GM23338 (cell line): ENCODE measurements at regions not wholly inside any gene's neighbourhood (a gene's known extent, or its start where the extent isn't known, plus 50 kb on each side); places are given as distances from the start of the nearest gene placed in this dataset.

Experiments
- ATAC-seq: fragments of 200-7000 bp; cut with Tn5 transposase; 3 replicates; pipeline ENCODE4 v1.9.1; 2020
- DNase-seq: peaks from one replicate; pipeline ENCODE4 v3.0.0-alpha.2; 2015; ENCODE audit warnings: low spot score
- H2AFZ ChIP-seq: fragments of 200-600 bp; sonication (generic); 2 replicates; pipeline ENCODE4 v1.8.0; 2016; ENCODE audit warnings: antibody characterized with exemption, mild to moderate bottlenecking, moderate library complexity
- H3F3A ChIP-seq: fragments of 200-600 bp; sonication (generic); replicated peaks from 2 replicates; pipeline ENCODE4 v1.8.0; 2017; ENCODE audit warnings: antibody characterized with exemption, mixed run types, low read depth
- H3K27ac ChIP-seq: fragments of 200-600 bp; sonication (generic); 2 replicates; pipeline ENCODE4 v1.6.1; 2016; ENCODE audit warnings: low read depth
- H3K27me3 ChIP-seq: fragments of 200-600 bp; sonication (generic); 2 replicates; pipeline ENCODE4 v1.8.0; 2016; ENCODE audit warnings: mild to moderate bottlenecking, mixed run types, moderate library complexity; ENCODE audit not compliant: insufficient read depth
- H3K36me3 ChIP-seq: fragments of 200-600 bp; sonication (generic); 2 replicates; pipeline ENCODE4 v1.8.0; 2016; ENCODE audit warnings: mild to moderate bottlenecking; ENCODE audit not compliant: insufficient read depth
- H3K4me1 ChIP-seq: fragments of 200-600 bp; sonication (generic); 2 replicates; pipeline ENCODE4 v1.8.0; 2016; ENCODE audit warnings: mild to moderate bottlenecking, moderate library complexity; ENCODE audit not compliant: insufficient read depth
- H3K4me2 ChIP-seq: fragments of 200-600 bp; sonication (generic); 2 replicates; pipeline ENCODE4 v1.7.1; 2017; ENCODE audit warnings: mixed run types
- H3K4me3 ChIP-seq: fragments of 200-600 bp; sonication (generic); 2 replicates; pipeline ENCODE4 v1.6.1; 2016; ENCODE audit warnings: mixed run types
- H3K79me2 ChIP-seq: fragments of 200-600 bp; sonication (generic); replicated peaks from 2 replicates; pipeline ENCODE4 v1.8.0; 2017; ENCODE audit warnings: mild to moderate bottlenecking; ENCODE audit not compliant: insufficient read depth
- H3K9me2 ChIP-seq: fragments of 200-600 bp; sonication (generic); 2 replicates; pipeline ENCODE4 v1.8.0; 2017; ENCODE audit not compliant: insufficient read depth
- H4K20me1 ChIP-seq: fragments of 200-600 bp; sonication (generic); replicated peaks from 2 replicates; pipeline ENCODE4 v1.8.0; 2017; ENCODE audit warnings: mild to moderate bottlenecking; ENCODE audit not compliant: insufficient read depth
- H3K27ac Mint-ChIP-seq: 2 replicates; pipeline ENCODE4 v1.8.0; 2020; ENCODE audit warnings: inconsistent platforms, mild to moderate bottlenecking, moderate library complexity, mixed read lengths
- H3K27me3 Mint-ChIP-seq: 3 replicates; pipeline ENCODE4 v1.8.0; 2022; ENCODE audit warnings: low read depth, mild to moderate bottlenecking, moderate library complexity, mixed read lengths, inconsistent platforms; ENCODE audit not compliant: insufficient read depth, poor library complexity
- H3K36me3 Mint-ChIP-seq: 3 replicates; pipeline ENCODE4 v1.8.0; 2021; ENCODE audit warnings: low read depth, mild to moderate bottlenecking, inconsistent platforms, moderate library complexity, mixed read lengths
- H3K4me1 Mint-ChIP-seq: 3 replicates; pipeline ENCODE4 v1.8.0; 2020; ENCODE audit warnings: mild to moderate bottlenecking, inconsistent platforms, mixed read lengths
- H3K4me3 Mint-ChIP-seq: 3 replicates; pipeline ENCODE4 v1.8.0; 2021; ENCODE audit warnings: moderate library complexity, mild to moderate bottlenecking, inconsistent platforms, mixed read lengths
- H3K9me3 Mint-ChIP-seq: 3 replicates; pipeline ENCODE4 v1.8.0; 2020; ENCODE audit warnings: moderate library complexity, mild to moderate bottlenecking, inconsistent platforms, mixed read lengths
- EZH2 ChIP-seq: fragments of 200-600 bp; sonication (generic); IDR thresholded peaks from one replicate; pipeline ENCODE4 v1.8.0; 2017; ENCODE audit warnings: antibody characterized with exemption, mild to moderate bottlenecking, low read depth; ENCODE audit not compliant: unreplicated experiment
- JUNB ChIP-seq: IDR thresholded peaks from one replicate; pipeline ENCODE4 v1.6.1; 2016; ENCODE audit warnings: antibody characterized with exemption; ENCODE audit not compliant: unreplicated experiment
- NANOG ChIP-seq: IDR thresholded peaks from 2 replicates; pipeline ENCODE4 v1.6.1; 2016; ENCODE audit warnings: antibody characterized with exemption, borderline replicate concordance
- TF ChIP-seq, protein P1 (sequence below): fragments of 250-450 bp; sonication (Bioruptor Pico); IDR thresholded peaks from 2 replicates; pipeline ENCODE4 v1.5.0; 2020; ENCODE audit warnings: mild to moderate bottlenecking, moderate library complexity
- TF ChIP-seq, protein P2 (sequence below): IDR thresholded peaks from 2 replicates; pipeline ENCODE4 v1.6.1; 2016; ENCODE audit warnings: antibody characterized with exemption

DNA sequence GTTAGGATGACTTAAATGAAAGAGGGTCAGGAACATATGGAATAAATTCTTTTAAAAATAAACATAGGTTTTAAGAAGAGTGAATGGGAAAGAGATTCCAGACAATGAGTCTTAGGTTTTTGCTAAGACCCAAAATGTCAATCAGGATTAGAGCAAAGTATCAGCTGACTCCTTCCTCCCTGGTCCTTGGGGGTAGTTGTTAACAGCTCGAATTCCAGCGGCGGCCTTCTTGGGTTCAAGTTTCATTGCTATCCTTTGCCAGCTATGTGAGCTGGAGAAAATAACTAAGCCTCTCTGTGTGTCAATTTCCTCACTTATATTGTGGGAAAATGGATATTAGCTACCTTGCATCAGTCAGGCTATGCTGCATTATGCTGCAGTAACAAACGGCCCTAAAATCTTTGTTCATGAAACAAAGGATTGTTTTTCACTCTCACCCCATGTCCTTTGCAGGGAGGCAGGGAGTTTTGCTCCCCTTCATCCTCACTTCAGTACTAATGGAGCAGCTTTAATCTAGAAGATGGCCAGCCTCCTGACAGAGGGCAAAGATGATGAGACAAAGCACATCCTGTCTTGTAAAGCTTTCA, 83.8 kb upstream of the RFLNA start:
- no peak for DNase-seq
- Histone ChIP-seq H3K27me3 (no peaks in the 10 kb centered on the region), H4K20me1 (no peaks in the 10 kb centered on the region), H3K4me1 (peaks cover 4% of the 10 kb centered on the region; the same call in 1 of the 2 replicates), H3K4me2 (no peak overlapping the region), H3K79me2 (no peaks in the 10 kb centered on the region), H2AFZ (no peak overlapping the region), H3K9me2 (no peaks in the 10 kb centered on the region; the same call in 1 of the 2 replicates), H3K27ac (no peak overlapping the region), H3K4me3 (no peak overlapping the region), H3K36me3 (peaks cover 9% of the 10 kb centered on the region; the same call in 1 of the 2 replicates), H3F3A (no peaks in the 10 kb centered on the region)
- Mint-ChIP-seq H3K4me3 (no peak overlapping the region), H3K27me3 (peaks cover 2% of the 10 kb centered on the region), H3K36me3 (peaks cover 17% of the 10 kb centered on the region; the same call in 2 of the 3 replicates), H3K9me3 (peaks cover 43% of the 10 kb centered on the region), H3K4me1 (peaks cover 4% of the 10 kb centered on the region; the same call in 2 of the 3 replicates), H3K27ac (no peak overlapping the region)
- TF ChIP-seq, protein P1, sequence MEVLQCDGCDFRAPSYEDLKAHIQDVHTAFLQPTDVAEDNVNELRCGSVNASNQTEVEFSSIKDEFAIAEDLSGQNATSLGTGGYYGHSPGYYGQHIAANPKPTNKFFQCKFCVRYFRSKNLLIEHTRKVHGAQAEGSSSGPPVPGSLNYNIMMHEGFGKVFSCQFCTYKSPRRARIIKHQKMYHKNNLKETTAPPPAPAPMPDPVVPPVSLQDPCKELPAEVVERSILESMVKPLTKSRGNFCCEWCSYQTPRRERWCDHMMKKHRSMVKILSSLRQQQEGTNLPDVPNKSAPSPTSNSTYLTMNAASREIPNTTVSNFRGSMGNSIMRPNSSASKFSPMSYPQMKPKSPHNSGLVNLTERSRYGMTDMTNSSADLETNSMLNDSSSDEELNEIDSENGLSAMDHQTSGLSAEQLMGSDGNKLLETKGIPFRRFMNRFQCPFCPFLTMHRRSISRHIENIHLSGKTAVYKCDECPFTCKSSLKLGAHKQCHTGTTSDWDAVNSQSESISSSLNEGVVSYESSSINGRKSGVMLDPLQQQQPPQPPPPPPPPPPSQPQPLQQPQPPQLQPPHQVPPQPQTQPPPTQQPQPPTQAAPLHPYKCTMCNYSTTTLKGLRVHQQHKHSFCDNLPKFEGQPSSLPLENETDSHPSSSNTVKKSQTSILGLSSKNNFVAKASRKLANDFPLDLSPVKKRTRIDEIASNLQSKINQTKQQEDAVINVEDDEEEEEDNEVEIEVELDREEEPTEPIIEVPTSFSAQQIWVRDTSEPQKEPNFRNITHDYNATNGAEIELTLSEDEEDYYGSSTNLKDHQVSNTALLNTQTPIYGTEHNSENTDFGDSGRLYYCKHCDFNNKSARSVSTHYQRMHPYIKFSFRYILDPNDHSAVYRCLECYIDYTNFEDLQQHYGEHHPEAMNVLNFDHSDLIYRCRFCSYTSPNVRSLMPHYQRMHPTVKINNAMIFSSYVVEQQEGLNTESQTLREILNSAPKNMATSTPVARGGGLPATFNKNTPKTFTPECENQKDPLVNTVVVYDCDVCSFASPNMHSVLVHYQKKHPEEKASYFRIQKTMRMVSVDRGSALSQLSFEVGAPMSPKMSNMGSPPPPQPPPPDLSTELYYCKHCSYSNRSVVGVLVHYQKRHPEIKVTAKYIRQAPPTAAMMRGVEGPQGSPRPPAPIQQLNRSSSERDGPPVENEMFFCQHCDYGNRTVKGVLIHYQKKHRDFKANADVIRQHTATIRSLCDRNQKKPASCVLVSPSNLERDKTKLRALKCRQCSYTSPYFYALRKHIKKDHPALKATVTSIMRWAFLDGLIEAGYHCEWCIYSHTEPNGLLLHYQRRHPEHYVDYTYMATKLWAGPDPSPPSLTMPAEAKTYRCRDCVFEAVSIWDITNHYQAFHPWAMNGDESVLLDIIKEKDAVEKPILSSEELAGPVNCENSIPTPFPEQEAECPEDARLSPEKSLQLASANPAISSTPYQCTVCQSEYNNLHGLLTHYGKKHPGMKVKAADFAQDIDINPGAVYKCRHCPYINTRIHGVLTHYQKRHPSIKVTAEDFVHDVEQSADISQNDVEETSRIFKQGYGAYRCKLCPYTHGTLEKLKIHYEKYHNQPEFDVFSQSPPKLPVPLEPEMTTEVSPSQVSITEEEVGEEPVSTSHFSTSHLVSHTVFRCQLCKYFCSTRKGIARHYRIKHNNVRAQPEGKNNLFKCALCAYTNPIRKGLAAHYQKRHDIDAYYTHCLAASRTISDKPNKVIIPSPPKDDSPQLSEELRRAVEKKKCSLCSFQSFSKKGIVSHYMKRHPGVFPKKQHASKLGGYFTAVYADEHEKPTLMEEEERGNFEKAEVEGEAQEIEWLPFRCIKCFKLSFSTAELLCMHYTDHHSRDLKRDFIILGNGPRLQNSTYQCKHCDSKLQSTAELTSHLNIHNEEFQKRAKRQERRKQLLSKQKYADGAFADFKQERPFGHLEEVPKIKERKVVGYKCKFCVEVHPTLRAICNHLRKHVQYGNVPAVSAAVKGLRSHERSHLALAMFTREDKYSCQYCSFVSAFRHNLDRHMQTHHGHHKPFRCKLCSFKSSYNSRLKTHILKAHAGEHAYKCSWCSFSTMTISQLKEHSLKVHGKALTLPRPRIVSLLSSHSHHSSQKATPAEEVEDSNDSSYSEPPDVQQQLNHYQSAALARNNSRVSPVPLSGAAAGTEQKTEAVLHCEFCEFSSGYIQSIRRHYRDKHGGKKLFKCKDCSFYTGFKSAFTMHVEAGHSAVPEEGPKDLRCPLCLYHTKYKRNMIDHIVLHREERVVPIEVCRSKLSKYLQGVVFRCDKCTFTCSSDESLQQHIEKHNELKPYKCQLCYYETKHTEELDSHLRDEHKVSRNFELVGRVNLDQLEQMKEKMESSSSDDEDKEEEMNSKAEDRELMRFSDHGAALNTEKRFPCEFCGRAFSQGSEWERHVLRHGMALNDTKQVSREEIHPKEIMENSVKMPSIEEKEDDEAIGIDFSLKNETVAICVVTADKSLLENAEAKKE (CRISPR knock-in tag) = no peak
- no peak for TF ChIP-seq EZH2
- TF ChIP-seq NANOG = no peak
- TF ChIP-seq, protein P2, sequence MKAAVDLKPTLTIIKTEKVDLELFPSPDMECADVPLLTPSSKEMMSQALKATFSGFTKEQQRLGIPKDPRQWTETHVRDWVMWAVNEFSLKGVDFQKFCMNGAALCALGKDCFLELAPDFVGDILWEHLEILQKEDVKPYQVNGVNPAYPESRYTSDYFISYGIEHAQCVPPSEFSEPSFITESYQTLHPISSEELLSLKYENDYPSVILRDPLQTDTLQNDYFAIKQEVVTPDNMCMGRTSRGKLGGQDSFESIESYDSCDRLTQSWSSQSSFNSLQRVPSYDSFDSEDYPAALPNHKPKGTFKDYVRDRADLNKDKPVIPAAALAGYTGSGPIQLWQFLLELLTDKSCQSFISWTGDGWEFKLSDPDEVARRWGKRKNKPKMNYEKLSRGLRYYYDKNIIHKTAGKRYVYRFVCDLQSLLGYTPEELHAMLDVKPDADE = no peak
- TF ChIP-seq JUNB = no peak
- ATAC-seq = no peak
